Left lung (tissue), 4 donors: ENCODE measurements at regions not wholly inside any gene's neighbourhood (a gene's known extent, or its start where the extent isn't known, plus 50 kb on each side); places are given as distances from the start of the nearest gene placed in this dataset.

Experiments
- ATAC-seq: fragments of 200-7000 bp; cut with Tn5 transposase; one replicate; pipeline ENCODE4 v1.9.1; 2020; ENCODE audit warnings: moderate library complexity
- DNase-seq, 4 donors: peaks; one replicate each; pipeline ENCODE4 v3.0.0-alpha.2; 2013 to 2020
- H3K27ac ChIP-seq, 2 donors: fragments of 200-600 bp; sonication (generic) in 1 of 2; one replicate each; pipeline versions ENCODE4 v1.5.0 to v1.8.0; 2020 to 2021
- H3K27me3 ChIP-seq, 2 donors: fragments of 200-600 bp; sonication (generic) in 1 of 2; one replicate each; pipeline versions ENCODE4 v1.5.0 to v1.8.0; 2020 to 2021
- H3K36me3 ChIP-seq, 2 donors: fragments of 200-600 bp; sonication (generic) in 1 of 2; one replicate each; pipeline versions ENCODE4 v1.5.0 to v1.8.0; 2020 to 2021
- H3K4me1 ChIP-seq, 2 donors: fragments of 200-600 bp; one replicate each; pipeline ENCODE4 v1.8.0; 2021
- H3K4me3 ChIP-seq, 2 donors: fragments of 200-600 bp; sonication (generic) in 1 of 2; one replicate each; pipeline versions ENCODE4 v1.5.0 to v1.8.0; 2020 to 2021; ENCODE audit warnings: mild to moderate bottlenecking in 1 of 2
- H3K9me3 ChIP-seq, 2 donors: fragments of 200-600 bp; sonication (generic) in 1 of 2; one replicate each; pipeline versions ENCODE4 v1.5.0 to v1.8.0; 2020 to 2021
- CTCF ChIP-seq, 2 donors: fragments of 200-600 bp; sonication (generic) in 1 of 2; IDR thresholded peaks; one replicate each; pipeline versions ENCODE4 v1.5.0 to v1.8.0; 2021; ENCODE audit warnings: antibody characterized with exemption in 2 of 2
- intact Hi-C, 2 donors: fragments of 100-400 bp; cut with DNase I; formaldehyde crosslinking; loops; one replicate each; pipeline versions ENCODE4 v1.11.2 to v1.14.2; 2022
- donor health status: DM: no; HTN: yes; CAD: no.
- donor health status: DM: no; HTN: no; CAD: no.

- Histone ChIP-seq H3K9me3 (no peaks in the 10 kb centered on the region), H3K4me3 (no peak overlapping the region), H3K4me1 (no peaks in the 10 kb centered on the region), H3K36me3 (no peaks in the 10 kb centered on the region), H3K27me3 (no peaks in the 10 kb centered on the region), H3K27ac (no peak overlapping the region)
- no peak for TF ChIP-seq CTCF (IDR thresholded peaks at IDR 0.05)
- no peak for ATAC-seq
- DNase-seq, result no peak
- intact Hi-C loops, result no loop called here
These were observed 234.6 kb upstream of the NR5A2 start for GRCh38 chr1:199792874-199793273.

GRCh38 chr1:199794105-199794863 lies 233.2 kb upstream of the NR5A2 start:
- intact Hi-C loops, result no loop called here
- ATAC-seq, result peak; percentile 77
- Histone ChIP-seq H3K27ac (no peak overlapping the region), H3K27me3 (no peaks in the 10 kb centered on the region), H3K36me3 (no peaks in the 10 kb centered on the region), H3K4me3 (no peak overlapping the region), H3K9me3 (no peaks in the 10 kb centered on the region), H3K4me1 (no peaks in the 10 kb centered on the region)
- TF ChIP-seq CTCF (IDR thresholded peaks at IDR 0.05), result no peak
- DNase-seq, result no peak

GRCh38 chr1:199799116-199799515 lies 228.4 kb upstream of the NR5A2 start:
- H3K4me3 ChIP-seq, result no peak overlapping the region
- TF ChIP-seq CTCF (IDR thresholded peaks at IDR 0.05), result no peak
- no peak overlapping the region for H3K27ac ChIP-seq
- intact Hi-C loops, result no loop called here
- H3K36me3 ChIP-seq, result no peaks in the 10 kb centered on the region
- DNase-seq (peak in 1 of 4 donors; percentile 10), ATAC-seq (no peak)
- H3K4me1 ChIP-seq, result no peaks in the 10 kb centered on the region
- no peaks in the 10 kb centered on the region for H3K27me3 ChIP-seq
- H3K9me3 ChIP-seq, result no peaks in the 10 kb centered on the region

- H3K36me3 ChIP-seq, result no peaks in the 10 kb centered on the region
- no peak overlapping the region for H3K27ac ChIP-seq
- H3K4me3 ChIP-seq, result no peak overlapping the region
- ATAC-seq, result no peak
- intact Hi-C loops, result no loop called here
- no peaks in the 10 kb centered on the region for H3K9me3 ChIP-seq
- no peak for TF ChIP-seq CTCF (IDR thresholded peaks at IDR 0.05)
- no peaks in the 10 kb centered on the region for H3K27me3 ChIP-seq
- no peaks in the 10 kb centered on the region for H3K4me1 ChIP-seq
- no peak for DNase-seq
These were observed 223.0 kb upstream of the NR5A2 start for GRCh38 chr1:199804526-199804925.

GRCh38 chr1:199808110-199808870 lies 219.2 kb upstream of the NR5A2 start:
- no peak for TF ChIP-seq CTCF (IDR thresholded peaks at IDR 0.05)
- H3K4me3 ChIP-seq, result no peak overlapping the region
- H3K4me1 ChIP-seq, result no peaks in the 10 kb centered on the region
- intact Hi-C loops, result no loop called here
- H3K9me3 ChIP-seq, result no peaks in the 10 kb centered on the region
- DNase-seq (peak in 1 of 4 donors; percentile 6), ATAC-seq (no peak)
- no peaks in the 10 kb centered on the region for H3K27me3 ChIP-seq
- H3K27ac ChIP-seq, result no peak overlapping the region
- H3K36me3 ChIP-seq, result no peaks in the 10 kb centered on the region
